AG09309 (cell line): ENCODE measurements at regions not wholly inside any gene's neighbourhood (a gene's known extent, or its start where the extent isn't known, plus 50 kb on each side); places are given as distances from the start of the nearest gene placed in this dataset.

Source experiments
- DNase-seq: peaks from one replicate; pipeline ENCODE4 v3.0.0-alpha.2; 2010; ENCODE audit warnings: low read depth
- H3K4me3 ChIP-seq: 2 replicates; pipeline ENCODE4 v1.5.1; 2011; ENCODE audit warnings: mild to moderate bottlenecking, low read depth, low read length, moderate library complexity; ENCODE audit not compliant: control insufficient read depth
- CTCF ChIP-seq: IDR thresholded peaks from 2 replicates; pipeline ENCODE4 v1.5.1; 2011; ENCODE audit warnings: mild to moderate bottlenecking, low read depth, low read length, inconsistent platforms; ENCODE audit not compliant: insufficient read depth, control insufficient read depth; ENCODE audit errors: missing control alignments

GRCh38 chr20:1831096-1831495, 64.1 kb upstream of the SIRPA start:
- no peak for TF ChIP-seq CTCF
- no peak overlapping the region for H3K4me3 ChIP-seq
- DNase-seq, result no peak

GRCh38 chr20:1830240-1830639, 65.0 kb upstream of the SIRPA start:
- no peak overlapping the region for H3K4me3 ChIP-seq
- TF ChIP-seq CTCF, result no peak
- peak; percentile 91 for DNase-seq

GRCh38 chr20:1829531-1829930, 65.7 kb upstream of the SIRPA start:
- DNase-seq, result no peak
- no peak for TF ChIP-seq CTCF
- H3K4me3 ChIP-seq, result no peak overlapping the region

- no peak for TF ChIP-seq CTCF
Observed at GRCh38 chr20:1828786-1829131, 66.4 kb upstream of the SIRPA start.

GRCh38 chr20:1827974-1828785, 67.0 kb upstream of the SIRPA start:
- no peak for TF ChIP-seq CTCF
- DNase-seq, result no peak
- H3K4me3 ChIP-seq, result no peak overlapping the region

More at GRCh38 chr20:1828786-1829131, 66.4 kb upstream of the SIRPA start:
- no peak for DNase-seq
- no peak overlapping the region for H3K4me3 ChIP-seq

- no peak for TF ChIP-seq CTCF
- H3K4me3 ChIP-seq, result no peak overlapping the region
- no peak for DNase-seq
Observed at GRCh38 chr20:1827510-1827973, 67.7 kb upstream of the SIRPA start.
